AG04450 (cell line): ENCODE measurements at regions not wholly inside any gene's neighbourhood (a gene's known extent, or its start where the extent isn't known, plus 50 kb on each side); places are given as distances from the start of the nearest gene placed in this dataset.

Source experiments
- CTCF ChIA-PET: fragments of 300-600, 350-600 bp; formaldehyde crosslinking; extraction: SDS; loops from one replicate; lab custom pipeline; 2022; ENCODE audit warnings: antibody characterized with exemption, inconsistent platforms; lab: Charles Lee
- POLR2A ChIA-PET: fragments of 350-600 bp; formaldehyde crosslinking; extraction: SDS; loops from one replicate; lab custom pipeline; 2021; ENCODE audit warnings: antibody characterized with exemption, inconsistent platforms; lab: Yijun Ruan, JAX
- DNase-seq: peaks from one replicate; pipeline ENCODE4 v3.0.0-alpha.2; 2011; ENCODE audit warnings: low read depth, low spot score
- H3K27ac ChIP-seq: one replicate; pipeline ENCODE4 v1.5.1; 2012; ENCODE audit warnings: low read depth, low read length, control low read depth
- H3K27me3 ChIP-seq: one replicate; pipeline ENCODE4 v1.6.0; 2012; ENCODE audit warnings: low read length; ENCODE audit not compliant: control insufficient read depth, insufficient read depth
- H3K4me3 ChIP-seq: 2 replicates; pipeline ENCODE4 v1.5.1; 2011; ENCODE audit warnings: mild to moderate bottlenecking, low read depth, low read length, control low read depth
- H3K9me3 ChIP-seq: 2 replicates; pipeline ENCODE4 v1.5.1; 2012; ENCODE audit warnings: low read length; ENCODE audit not compliant: control insufficient read depth, insufficient read depth
- TF ChIP-seq, protein P1 (sequence below): IDR thresholded peaks from 2 replicates; pipeline ENCODE4 v1.5.1; 2011; ENCODE audit warnings: low read depth, low read length, control low read depth, inconsistent platforms

DNA sequence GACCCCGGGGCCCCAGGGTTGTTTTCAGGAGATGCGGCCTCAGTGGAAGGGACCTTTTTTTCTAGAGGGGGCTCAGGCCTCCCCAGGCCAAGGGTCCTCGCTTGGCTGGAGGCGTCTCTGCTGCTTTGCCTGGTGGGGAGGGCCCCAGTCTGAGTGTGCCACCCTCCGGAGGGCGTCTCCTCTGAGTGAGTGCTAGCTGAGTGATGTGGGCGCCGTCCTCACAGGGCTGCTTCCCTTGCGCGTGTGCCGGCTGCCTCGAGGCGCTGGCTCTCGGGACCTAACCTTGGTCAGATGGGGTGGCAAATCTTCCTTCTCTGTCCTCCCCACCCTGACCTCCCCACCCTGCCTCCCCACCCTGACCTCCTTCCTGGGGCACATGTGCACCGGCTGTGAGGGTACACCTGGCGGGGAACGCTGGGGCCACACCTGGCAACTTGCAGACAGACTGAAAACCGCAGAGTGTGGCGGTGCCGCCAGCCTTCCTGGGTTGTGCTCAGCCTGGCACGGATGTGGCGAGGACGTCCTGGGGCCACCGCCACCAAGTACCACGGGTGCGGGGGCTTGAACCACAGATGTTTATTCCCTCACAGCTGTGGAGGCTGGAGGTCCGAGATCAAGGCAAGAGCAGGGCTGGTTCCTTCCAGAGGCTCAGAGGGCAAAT is 93.0 kb upstream of the TTC34 start:
- CTCF ChIA-PET = no interaction called here
- POLR2A ChIA-PET = no interaction called here
- Histone ChIP-seq H3K27me3 (no peaks in the 10 kb centered on the region), H3K4me3 (no peak overlapping the region), H3K27ac (no peak overlapping the region), H3K9me3 (peaks cover 97% of the 10 kb centered on the region)
- TF ChIP-seq, protein P1, sequence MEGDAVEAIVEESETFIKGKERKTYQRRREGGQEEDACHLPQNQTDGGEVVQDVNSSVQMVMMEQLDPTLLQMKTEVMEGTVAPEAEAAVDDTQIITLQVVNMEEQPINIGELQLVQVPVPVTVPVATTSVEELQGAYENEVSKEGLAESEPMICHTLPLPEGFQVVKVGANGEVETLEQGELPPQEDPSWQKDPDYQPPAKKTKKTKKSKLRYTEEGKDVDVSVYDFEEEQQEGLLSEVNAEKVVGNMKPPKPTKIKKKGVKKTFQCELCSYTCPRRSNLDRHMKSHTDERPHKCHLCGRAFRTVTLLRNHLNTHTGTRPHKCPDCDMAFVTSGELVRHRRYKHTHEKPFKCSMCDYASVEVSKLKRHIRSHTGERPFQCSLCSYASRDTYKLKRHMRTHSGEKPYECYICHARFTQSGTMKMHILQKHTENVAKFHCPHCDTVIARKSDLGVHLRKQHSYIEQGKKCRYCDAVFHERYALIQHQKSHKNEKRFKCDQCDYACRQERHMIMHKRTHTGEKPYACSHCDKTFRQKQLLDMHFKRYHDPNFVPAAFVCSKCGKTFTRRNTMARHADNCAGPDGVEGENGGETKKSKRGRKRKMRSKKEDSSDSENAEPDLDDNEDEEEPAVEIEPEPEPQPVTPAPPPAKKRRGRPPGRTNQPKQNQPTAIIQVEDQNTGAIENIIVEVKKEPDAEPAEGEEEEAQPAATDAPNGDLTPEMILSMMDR = no peak
- no peak for DNase-seq

DNA sequence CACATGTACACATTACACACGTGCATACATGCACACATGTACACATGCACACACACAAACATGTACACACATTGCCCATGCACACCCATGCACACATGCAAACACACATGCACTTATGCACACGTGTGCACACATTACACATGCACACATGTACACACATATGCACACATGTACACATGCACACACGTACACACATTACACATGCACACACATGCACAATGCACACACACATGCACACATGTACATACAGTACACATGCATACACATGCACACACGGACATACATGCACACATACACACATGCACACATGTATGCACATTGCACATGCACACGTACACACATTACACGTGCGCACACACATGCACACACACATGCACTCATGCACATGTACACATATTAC is 95.3 kb upstream of the TTC34 start:
- H3K4me3 ChIP-seq = no peak overlapping the region
- CTCF ChIA-PET = no interaction called here
- peaks cover 98% of the 10 kb centered on the region for H3K9me3 ChIP-seq

DNA sequence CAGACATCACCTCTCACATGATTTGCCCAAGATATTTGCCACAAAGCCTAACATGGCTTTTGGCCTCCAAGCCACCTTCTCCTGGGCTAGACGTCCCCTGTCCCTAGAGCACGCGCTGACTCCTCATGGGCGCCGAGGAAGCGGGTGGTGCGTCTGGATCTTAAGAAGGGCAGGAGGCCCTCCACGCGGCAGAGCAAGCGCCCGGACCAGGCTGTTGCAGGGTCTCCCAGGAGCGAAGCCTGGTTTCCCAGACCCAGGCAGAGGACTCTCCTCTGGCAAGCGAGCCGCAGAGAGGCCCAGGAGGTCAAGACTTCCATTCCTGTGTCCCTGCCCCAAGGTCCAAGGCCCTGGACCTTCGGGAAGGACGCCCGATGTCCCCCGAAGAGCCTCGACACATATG is 101.7 kb upstream of the TTC34 start:
- no peak overlapping the region for H3K4me3 ChIP-seq
- no peak for DNase-seq
- H3K9me3 ChIP-seq = peaks cover 100% of the 10 kb centered on the region
- no peak overlapping the region for H3K27ac ChIP-seq
- ChIA-PET POLR2A (no interaction called here), CTCF (no interaction called here)
- H3K27me3 ChIP-seq = no peaks in the 10 kb centered on the region
- TF ChIP-seq, protein P1 = no peak

More for the DNA sequence above, 95.3 kb upstream of the TTC34 start:
- TF ChIP-seq, protein P1 = no peak
- POLR2A ChIA-PET = no interaction called here
- Histone ChIP-seq H3K27ac (no peak overlapping the region), H3K27me3 (no peaks in the 10 kb centered on the region)
- DNase-seq = no peak

DNA sequence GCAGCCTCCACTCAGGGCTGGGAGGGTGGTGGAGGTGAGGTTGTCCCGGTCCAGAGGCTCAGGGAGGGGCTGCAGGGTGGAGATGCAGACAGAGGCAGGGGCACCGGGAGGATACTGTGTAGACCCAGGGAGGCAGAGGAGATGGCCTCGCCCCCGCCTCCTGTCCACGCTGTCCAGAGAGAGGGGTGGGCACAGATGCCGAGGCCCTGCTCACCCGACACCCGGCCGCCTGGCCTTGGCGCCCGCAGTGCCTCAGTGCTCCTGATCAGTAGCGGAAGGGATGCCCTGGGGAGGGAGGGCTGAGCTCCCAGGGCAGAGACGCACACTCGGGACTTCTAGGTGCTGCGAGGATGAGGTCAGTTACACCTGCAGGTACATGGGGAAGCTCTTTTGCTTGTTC is 102.7 kb upstream of the TTC34 start:
- POLR2A ChIA-PET = no interaction called here
- DNase-seq = no peak
- CTCF ChIA-PET = no interaction called here

DNA sequence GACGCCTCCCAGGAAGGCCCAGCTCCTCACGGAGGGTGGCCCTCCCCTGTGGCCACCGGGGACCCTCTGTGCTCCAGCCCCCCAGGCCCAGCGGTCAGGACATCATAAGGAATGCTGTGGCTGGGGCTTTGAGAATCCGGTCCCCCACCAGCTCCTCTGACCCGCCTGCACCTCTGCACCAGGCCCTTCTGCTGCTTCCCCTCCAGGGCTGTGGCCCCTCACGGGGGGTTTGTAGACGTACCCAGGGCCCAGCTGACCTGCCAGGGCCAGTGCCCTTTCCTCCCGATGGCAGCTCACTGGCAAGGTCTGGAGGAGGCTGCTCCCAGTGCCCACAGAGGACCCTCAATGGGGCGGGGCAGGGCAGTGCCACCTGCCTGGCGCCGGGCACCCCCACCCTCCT is 103.9 kb upstream of the TTC34 start:
- TF ChIP-seq, protein P1 = no peak
- Histone ChIP-seq H3K9me3 (peaks cover 100% of the 10 kb centered on the region), H3K4me3 (no peak overlapping the region), H3K27me3 (no peaks in the 10 kb centered on the region), H3K27ac (no peak overlapping the region)
- CTCF ChIA-PET = no interaction called here
- DNase-seq = no peak
- POLR2A ChIA-PET = no interaction called here

More for the DNA sequence above, 102.7 kb upstream of the TTC34 start:
- Histone ChIP-seq H3K9me3 (peaks cover 100% of the 10 kb centered on the region), H3K27ac (no peak overlapping the region), H3K4me3 (no peak overlapping the region), H3K27me3 (no peaks in the 10 kb centered on the region)
- TF ChIP-seq, protein P1 = no peak
